ENCODE measurements at regions not wholly inside any gene's neighbourhood (a gene's known extent, or its start where the extent isn't known, plus 50 kb on each side); places are given as distances from the start of the nearest gene placed in this dataset.

GRCh38 chr1:37102656-37103382, 68.5 kb upstream of the GRIK3 start:
- no peak for DNase-seq (ENCODE audit: low read depth in 1 of 2, low spot score in 1 of 2)
- Histone ChIP-seq H3K27ac (replicated peaks) (no peak overlapping the region), H3K27me3 (ENCODE audit: insufficient read depth, poor library complexity, severe bottlenecking) (no peaks in the 10 kb centered on the region), H3K4me3 (replicated peaks; ENCODE audit: insufficient read depth, low read length) (no peak overlapping the region)
- TF ChIP-seq SPI1 (IDR thresholded peaks at IDR 0.05; ENCODE audit: borderline replicate concordance, low read depth) (no peak), POLR2AphosphoS5 (IDR thresholded peaks at IDR 0.05; ENCODE audit: low read depth) (no peak), GABPA (IDR thresholded peaks at IDR 0.05; ENCODE audit: low read depth) (no peak)
- TF ChIP-seq, protein P1, sequence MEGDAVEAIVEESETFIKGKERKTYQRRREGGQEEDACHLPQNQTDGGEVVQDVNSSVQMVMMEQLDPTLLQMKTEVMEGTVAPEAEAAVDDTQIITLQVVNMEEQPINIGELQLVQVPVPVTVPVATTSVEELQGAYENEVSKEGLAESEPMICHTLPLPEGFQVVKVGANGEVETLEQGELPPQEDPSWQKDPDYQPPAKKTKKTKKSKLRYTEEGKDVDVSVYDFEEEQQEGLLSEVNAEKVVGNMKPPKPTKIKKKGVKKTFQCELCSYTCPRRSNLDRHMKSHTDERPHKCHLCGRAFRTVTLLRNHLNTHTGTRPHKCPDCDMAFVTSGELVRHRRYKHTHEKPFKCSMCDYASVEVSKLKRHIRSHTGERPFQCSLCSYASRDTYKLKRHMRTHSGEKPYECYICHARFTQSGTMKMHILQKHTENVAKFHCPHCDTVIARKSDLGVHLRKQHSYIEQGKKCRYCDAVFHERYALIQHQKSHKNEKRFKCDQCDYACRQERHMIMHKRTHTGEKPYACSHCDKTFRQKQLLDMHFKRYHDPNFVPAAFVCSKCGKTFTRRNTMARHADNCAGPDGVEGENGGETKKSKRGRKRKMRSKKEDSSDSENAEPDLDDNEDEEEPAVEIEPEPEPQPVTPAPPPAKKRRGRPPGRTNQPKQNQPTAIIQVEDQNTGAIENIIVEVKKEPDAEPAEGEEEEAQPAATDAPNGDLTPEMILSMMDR (IDR thresholded peaks at IDR 0.05; ENCODE audit: insufficient read depth, low read length) = no peak
- TF ChIP-seq, protein P2, sequence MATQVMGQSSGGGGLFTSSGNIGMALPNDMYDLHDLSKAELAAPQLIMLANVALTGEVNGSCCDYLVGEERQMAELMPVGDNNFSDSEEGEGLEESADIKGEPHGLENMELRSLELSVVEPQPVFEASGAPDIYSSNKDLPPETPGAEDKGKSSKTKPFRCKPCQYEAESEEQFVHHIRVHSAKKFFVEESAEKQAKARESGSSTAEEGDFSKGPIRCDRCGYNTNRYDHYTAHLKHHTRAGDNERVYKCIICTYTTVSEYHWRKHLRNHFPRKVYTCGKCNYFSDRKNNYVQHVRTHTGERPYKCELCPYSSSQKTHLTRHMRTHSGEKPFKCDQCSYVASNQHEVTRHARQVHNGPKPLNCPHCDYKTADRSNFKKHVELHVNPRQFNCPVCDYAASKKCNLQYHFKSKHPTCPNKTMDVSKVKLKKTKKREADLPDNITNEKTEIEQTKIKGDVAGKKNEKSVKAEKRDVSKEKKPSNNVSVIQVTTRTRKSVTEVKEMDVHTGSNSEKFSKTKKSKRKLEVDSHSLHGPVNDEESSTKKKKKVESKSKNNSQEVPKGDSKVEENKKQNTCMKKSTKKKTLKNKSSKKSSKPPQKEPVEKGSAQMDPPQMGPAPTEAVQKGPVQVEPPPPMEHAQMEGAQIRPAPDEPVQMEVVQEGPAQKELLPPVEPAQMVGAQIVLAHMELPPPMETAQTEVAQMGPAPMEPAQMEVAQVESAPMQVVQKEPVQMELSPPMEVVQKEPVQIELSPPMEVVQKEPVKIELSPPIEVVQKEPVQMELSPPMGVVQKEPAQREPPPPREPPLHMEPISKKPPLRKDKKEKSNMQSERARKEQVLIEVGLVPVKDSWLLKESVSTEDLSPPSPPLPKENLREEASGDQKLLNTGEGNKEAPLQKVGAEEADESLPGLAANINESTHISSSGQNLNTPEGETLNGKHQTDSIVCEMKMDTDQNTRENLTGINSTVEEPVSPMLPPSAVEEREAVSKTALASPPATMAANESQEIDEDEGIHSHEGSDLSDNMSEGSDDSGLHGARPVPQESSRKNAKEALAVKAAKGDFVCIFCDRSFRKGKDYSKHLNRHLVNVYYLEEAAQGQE (IDR thresholded peaks at IDR 0.05; ENCODE audit: insufficient replicate concordance, low read depth) = no peak

DNA sequence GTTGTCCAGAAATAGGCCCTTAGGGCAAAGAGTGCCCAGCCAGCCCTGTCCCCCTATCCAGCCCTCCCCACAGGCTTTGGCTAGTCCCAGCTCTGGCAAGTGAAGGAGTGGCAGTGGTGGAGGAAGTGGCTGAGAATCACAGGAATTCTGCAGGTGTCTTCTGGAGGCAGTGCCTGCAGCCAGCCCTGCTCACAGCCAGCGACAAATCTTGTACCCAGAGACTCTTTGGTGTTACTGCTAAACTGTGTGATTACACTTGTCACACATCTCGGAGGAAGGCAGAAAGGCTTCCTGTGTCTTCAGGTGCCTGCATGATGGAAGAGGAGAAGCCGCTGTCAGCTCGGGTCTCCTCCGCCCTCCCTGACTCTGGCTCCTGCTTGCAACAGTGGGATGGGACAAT, 71.6 kb upstream of the GRIK3 start:
- no peak overlapping the region for H3K4me3 ChIP-seq (replicated peaks; ENCODE audit: insufficient read depth, low read length)
- H3K27ac ChIP-seq (replicated peaks) = no peak overlapping the region
- no peaks in the 10 kb centered on the region for H3K27me3 ChIP-seq (ENCODE audit: insufficient read depth, poor library complexity, severe bottlenecking)
- no peak for TF ChIP-seq POLR2AphosphoS5 (IDR thresholded peaks at IDR 0.05; ENCODE audit: low read depth)
- no peak for DNase-seq (ENCODE audit: low read depth in 1 of 2, low spot score in 1 of 2)

- Histone ChIP-seq H3K27ac (replicated peaks) (no peak overlapping the region), H3K4me3 (replicated peaks; ENCODE audit: insufficient read depth, low read length) (no peak overlapping the region), H3K27me3 (ENCODE audit: insufficient read depth, poor library complexity, severe bottlenecking) (no peaks in the 10 kb centered on the region)
- no peak for DNase-seq (ENCODE audit: low read depth in 1 of 2, low spot score in 1 of 2)
- TF ChIP-seq POLR2AphosphoS5 (IDR thresholded peaks at IDR 0.05; ENCODE audit: low read depth) (no peak), SPI1 (IDR thresholded peaks at IDR 0.05; ENCODE audit: borderline replicate concordance, low read depth) (no peak)
Measured at GRCh38 chr1:37107153-37107907, 73.0 kb upstream of the GRIK3 start.

DNA sequence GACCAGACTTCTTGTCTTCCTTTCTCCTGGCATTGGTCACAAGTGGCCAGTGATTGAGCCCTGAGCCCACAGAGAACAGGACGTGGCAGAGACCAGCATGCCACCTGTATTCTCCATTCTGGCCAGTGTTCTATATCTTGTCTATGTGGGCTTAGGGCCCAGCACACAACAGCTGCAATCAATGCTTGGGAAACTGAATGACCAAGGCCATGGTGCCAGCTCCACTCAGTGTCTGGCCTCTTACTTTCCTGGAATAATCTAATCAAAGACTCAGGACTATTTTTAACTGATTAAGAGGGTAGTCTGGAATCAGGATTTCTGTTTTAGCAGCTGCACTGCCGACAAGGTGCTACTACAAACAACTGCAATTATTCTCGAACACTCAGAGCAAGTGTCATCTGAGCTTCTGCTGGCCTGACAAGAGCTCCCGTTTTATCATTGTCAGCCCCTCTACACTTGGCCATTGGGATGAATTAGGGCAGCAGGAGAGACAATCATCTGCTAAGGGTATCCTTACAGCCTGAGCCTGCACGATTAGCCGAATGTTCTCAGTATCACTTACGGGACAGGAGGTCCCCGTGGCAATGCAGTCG, 74.4 kb upstream of the GRIK3 start:
- TF ChIP-seq, protein P2 (IDR thresholded peaks at IDR 0.05; ENCODE audit: insufficient replicate concordance, low read depth) = no peak
- TF ChIP-seq POLR2AphosphoS5 (IDR thresholded peaks at IDR 0.05; ENCODE audit: low read depth) (no peak), GABPA (IDR thresholded peaks at IDR 0.05; ENCODE audit: low read depth) (no peak), SPI1 (IDR thresholded peaks at IDR 0.05; ENCODE audit: borderline replicate concordance, low read depth) (no peak)
- TF ChIP-seq, protein P1 (IDR thresholded peaks at IDR 0.05; ENCODE audit: insufficient read depth, low read length) = no peak
- no peak for DNase-seq (ENCODE audit: low read depth in 1 of 2, low spot score in 1 of 2)
- Histone ChIP-seq H3K4me3 (replicated peaks; ENCODE audit: insufficient read depth, low read length) (no peak overlapping the region), H3K27me3 (ENCODE audit: insufficient read depth, poor library complexity, severe bottlenecking) (no peaks in the 10 kb centered on the region), H3K27ac (replicated peaks) (no peak overlapping the region)
